Stimulated activated CD4-positive, alpha-beta T cell treated with anti-CD3 and anti-CD28 coated beads, Interleukin-2, amount 100 ng/mL, for 4 hours (primary cell): ENCODE measurements at regions not wholly inside any gene's neighbourhood (a gene's known extent, or its start where the extent isn't known, plus 50 kb on each side); places are given as distances from the start of the nearest gene placed in this dataset.
"Not testable (repeated sequence)": the region's sequence is repeated elsewhere in the genome, so short reads cannot be mapped to it uniquely, and the experiment has no call there.

Experiments used
- DNase-seq: peaks from one replicate; pipeline ENCODE4 v3.0.0-alpha.2; 2020; ENCODE audit warnings: low read depth

- DNase-seq = not testable (repeated sequence)
Observed at GRCh38 chr6:26957399-26958127, 289.9 kb upstream of the PRSS16 start.

GRCh38 chr6:26961236-26961635 is 286.3 kb upstream of the PRSS16 start:
- DNase-seq = not testable (repeated sequence)

GRCh38 chr6:27002447-27002846 is 245.1 kb upstream of the PRSS16 start:
- DNase-seq = no peak

GRCh38 chr6:27007020-27007419 is 240.5 kb upstream of the PRSS16 start:
- no peak for DNase-seq

- not testable (repeated sequence) for DNase-seq
Observed at GRCh38 chr6:27008613-27009012, 238.9 kb upstream of the PRSS16 start.

GRCh38 chr6:27014053-27014452 is 233.4 kb upstream of the PRSS16 start:
- not testable (repeated sequence) for DNase-seq

- DNase-seq = no peak
Observed at GRCh38 chr6:27016689-27017088, 230.8 kb upstream of the PRSS16 start.

GRCh38 chr6:27018401-27018800 is 229.1 kb upstream of the PRSS16 start:
- DNase-seq = not testable (repeated sequence)

GRCh38 chr6:27019651-27020552 is 227.6 kb upstream of the PRSS16 start:
- DNase-seq = peak; percentile 31

- DNase-seq = no peak
Observed at GRCh38 chr6:27020553-27020880, 227.0 kb upstream of the PRSS16 start.

GRCh38 chr6:27023664-27024063 is 223.8 kb upstream of the PRSS16 start:
- no peak for DNase-seq

- no peak for DNase-seq
Observed at GRCh38 chr6:27025351-27025750, 222.2 kb upstream of the PRSS16 start.

- DNase-seq = no peak
Observed at GRCh38 chr6:27026361-27026760, 221.1 kb upstream of the PRSS16 start.

- no peak for DNase-seq
Observed at GRCh38 chr6:27031302-27031701, 216.2 kb upstream of the PRSS16 start.

GRCh38 chr6:27038498-27038897 is 209.0 kb upstream of the PRSS16 start:
- no peak for DNase-seq

- no peak for DNase-seq
Observed at GRCh38 chr6:27040244-27041042, 207.1 kb upstream of the PRSS16 start.

GRCh38 chr6:27043244-27043643 is 204.3 kb upstream of the PRSS16 start:
- DNase-seq = no peak

GRCh38 chr6:27045131-27045530 is 202.4 kb upstream of the PRSS16 start:
- not testable (repeated sequence) for DNase-seq

- DNase-seq = not testable (repeated sequence)
Observed at GRCh38 chr6:27047725-27048124, 199.8 kb upstream of the PRSS16 start.

GRCh38 chr6:27049863-27050781 is 197.4 kb upstream of the PRSS16 start:
- DNase-seq = no peak

GRCh38 chr6:27052082-27052730 is 195.3 kb upstream of the PRSS16 start:
- DNase-seq = not testable (repeated sequence)
